ENCODE measurements at regions not wholly inside any gene's neighbourhood (a gene's known extent, or its start where the extent isn't known, plus 50 kb on each side); places are given as distances from the start of the nearest gene placed in this dataset.

DNA sequence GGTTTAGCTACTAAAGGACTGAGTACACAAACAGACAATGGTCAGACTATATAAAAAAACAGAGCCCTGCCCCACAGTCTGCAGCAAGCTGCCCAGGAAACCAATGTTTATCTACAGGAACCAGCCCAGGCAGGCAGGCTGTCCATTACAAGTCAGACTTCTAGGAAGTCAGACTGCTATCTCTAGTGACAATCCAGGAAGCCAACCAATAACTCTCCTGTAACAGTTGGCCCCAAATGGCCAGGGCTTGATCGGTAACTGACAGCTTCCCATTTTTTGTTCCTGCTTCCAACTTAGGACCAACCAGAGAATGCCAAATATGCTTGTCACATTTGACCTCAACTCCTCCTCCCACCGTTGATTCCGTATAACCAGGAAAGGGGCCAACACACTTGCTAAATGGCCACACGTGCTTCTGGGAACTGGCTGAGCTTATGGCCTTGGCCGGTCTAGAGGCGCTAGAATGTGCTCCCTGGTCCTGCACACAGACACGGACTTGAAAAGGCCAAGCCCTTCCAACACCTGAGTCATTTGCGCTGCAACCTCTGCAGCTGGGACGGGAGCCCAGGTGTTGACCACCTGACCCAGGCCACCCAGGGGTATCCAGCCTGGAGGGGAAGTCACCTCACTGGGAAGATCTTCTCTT, 79.6 kb upstream of the CDK20 start:
- Histone ChIP-seq H3K27ac (ENCODE audit: low read depth, low read length) (no peak overlapping the region), H3K4me1 (ENCODE audit: control insufficient read depth, insufficient read depth, low read length) (no peaks in the 10 kb centered on the region), H3K9ac (ENCODE audit: low read length) (no peak overlapping the region), H3K27me3 (ENCODE audit: control insufficient read depth, insufficient read depth, low read length) (no peaks in the 10 kb centered on the region), H3K4me3 (ENCODE audit: low read length) (no peak overlapping the region), H3K36me3 (ENCODE audit: control insufficient read depth, insufficient read depth, low read length) (no peaks in the 10 kb centered on the region)

DNA sequence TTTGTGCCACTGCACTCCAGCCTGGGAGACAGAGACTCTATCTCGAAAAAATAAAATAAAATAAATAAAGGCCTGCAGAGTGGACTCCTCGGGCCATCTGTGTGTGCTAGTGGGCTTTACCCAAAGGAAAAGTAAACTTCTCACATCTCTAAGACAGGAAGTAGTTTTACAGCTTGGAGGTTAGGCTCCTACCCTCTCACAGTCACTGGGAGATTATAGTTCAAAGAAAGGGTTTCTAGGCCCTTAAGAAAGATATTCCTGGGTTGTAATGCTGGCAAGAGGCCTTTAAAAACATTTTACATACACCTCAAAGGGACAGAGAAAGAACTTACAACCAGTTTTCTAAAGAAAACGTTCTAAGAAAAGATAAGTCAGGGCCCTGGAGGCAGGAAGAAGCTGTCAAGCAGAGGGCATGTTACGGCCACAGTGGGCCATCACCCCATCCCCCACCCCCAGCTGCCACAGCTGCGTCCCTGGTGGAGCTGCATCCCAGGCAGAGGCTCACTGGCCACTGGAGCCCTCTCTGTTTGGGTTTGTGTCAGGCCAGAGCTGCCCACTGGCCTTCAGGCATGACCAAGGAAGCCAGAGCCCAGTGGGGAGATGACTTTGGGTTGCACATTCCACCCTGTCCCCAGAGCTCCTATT, 78.1 kb upstream of the CDK20 start:
- Histone ChIP-seq H3K9ac (ENCODE audit: low read length) (no peak overlapping the region), H3K4me1 (ENCODE audit: control insufficient read depth, insufficient read depth, low read length) (no peaks in the 10 kb centered on the region), H3K27me3 (ENCODE audit: control insufficient read depth, insufficient read depth, low read length) (no peaks in the 10 kb centered on the region)

DNA sequence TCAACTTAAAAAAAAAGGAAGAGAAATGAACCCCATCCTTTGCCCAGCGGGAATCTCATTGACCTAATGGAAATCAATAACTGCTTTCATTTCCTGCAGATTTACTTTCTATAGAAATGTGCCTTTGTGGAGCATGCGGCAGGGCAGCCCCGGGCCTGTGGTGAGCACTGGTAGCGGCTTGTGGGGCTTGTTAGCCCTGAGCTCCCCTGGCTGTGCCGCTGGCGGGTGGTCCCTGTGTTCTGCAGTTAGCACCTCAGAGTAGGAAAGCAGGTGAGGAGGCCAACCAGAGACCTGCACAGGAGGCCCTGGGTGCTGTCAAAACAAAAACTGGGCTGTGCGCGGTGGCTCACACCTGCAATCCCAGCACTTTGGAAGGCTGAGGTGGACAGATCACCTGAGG, 76.8 kb upstream of the CDK20 start:
- H3K9ac ChIP-seq (ENCODE audit: low read length) = no peak overlapping the region
- H3K27me3 ChIP-seq (ENCODE audit: control insufficient read depth, insufficient read depth, low read length) = no peaks in the 10 kb centered on the region
- H3K36me3 ChIP-seq (ENCODE audit: control insufficient read depth, insufficient read depth, low read length) = no peaks in the 10 kb centered on the region
- no peak overlapping the region for H3K4me3 ChIP-seq (ENCODE audit: low read length)
- H3K4me1 ChIP-seq (ENCODE audit: control insufficient read depth, insufficient read depth, low read length) = no peaks in the 10 kb centered on the region
- no peak overlapping the region for H3K27ac ChIP-seq (ENCODE audit: low read depth, low read length)

More for the DNA sequence above, 78.1 kb upstream of the CDK20 start:
- no peaks in the 10 kb centered on the region for H3K36me3 ChIP-seq (ENCODE audit: control insufficient read depth, insufficient read depth, low read length)
- no peak overlapping the region for H3K27ac ChIP-seq (ENCODE audit: low read depth, low read length)
- no peak overlapping the region for H3K4me3 ChIP-seq (ENCODE audit: low read length)

DNA sequence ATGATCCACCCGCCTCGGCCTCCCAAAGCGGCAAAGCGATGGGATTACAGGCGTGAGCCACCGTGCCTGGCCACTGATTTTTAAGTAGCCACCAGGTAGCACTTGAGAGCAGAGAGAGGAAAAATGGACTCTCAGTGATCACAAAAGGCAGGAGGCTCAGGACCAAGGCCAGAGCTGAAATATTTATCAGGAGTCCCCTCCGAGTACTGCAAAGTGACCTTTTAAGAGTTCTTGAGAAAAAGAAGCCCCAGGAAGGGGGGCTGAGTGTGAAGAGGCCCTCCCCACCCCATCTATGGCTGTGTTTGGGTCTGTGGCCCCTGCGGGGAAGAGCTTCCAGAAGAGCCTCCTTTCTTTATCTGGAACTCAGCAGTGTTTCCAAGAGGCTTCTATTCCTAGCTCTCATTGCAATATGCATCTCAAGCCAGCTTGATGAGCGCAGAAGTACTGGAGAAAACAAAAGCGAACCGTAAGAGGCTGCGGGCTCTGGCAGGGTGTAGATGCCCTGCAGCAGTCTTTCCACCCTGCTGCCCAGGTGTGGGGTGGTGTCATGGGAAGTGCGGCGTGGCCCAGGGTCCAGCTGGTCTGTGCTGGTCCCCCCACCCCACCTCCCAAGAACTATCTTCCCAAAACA, 75.5 kb upstream of the CDK20 start:
- no peak overlapping the region for H3K4me3 ChIP-seq (ENCODE audit: low read length)
- H3K27me3 ChIP-seq (ENCODE audit: control insufficient read depth, insufficient read depth, low read length) = no peaks in the 10 kb centered on the region

DNA sequence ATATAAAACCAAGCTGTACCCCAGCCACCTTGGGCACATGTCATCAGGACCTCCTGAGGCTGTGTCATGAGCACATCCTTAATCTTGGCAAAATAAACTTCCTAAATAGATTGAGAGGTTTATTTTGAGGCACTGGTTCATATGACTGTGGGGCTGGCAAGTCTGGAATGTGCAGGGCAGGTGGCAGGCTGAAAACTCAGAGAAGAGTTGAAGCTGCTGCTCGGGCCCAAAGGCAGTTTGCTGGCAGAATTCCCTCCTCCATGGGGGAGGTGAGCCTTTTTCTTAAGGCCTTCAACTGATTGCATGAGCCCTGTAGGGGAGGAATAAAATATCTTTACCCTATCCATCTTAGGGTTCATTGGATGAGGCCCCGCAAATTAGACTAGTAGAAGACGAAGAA, 72.2 kb upstream of the CDK20 start:
- no peaks in the 10 kb centered on the region for H3K27me3 ChIP-seq (ENCODE audit: control insufficient read depth, insufficient read depth, low read length)
- H3K4me3 ChIP-seq (ENCODE audit: low read length) = no peak overlapping the region
- H3K9ac ChIP-seq (ENCODE audit: low read length) = no peak overlapping the region
- no peaks in the 10 kb centered on the region for H3K4me1 ChIP-seq (ENCODE audit: control insufficient read depth, insufficient read depth, low read length)
- H3K36me3 ChIP-seq (ENCODE audit: control insufficient read depth, insufficient read depth, low read length) = no peaks in the 10 kb centered on the region
- no peak overlapping the region for H3K27ac ChIP-seq (ENCODE audit: low read depth, low read length)

More for the DNA sequence above, 75.5 kb upstream of the CDK20 start:
- Histone ChIP-seq H3K36me3 (ENCODE audit: control insufficient read depth, insufficient read depth, low read length) (no peaks in the 10 kb centered on the region), H3K4me1 (ENCODE audit: control insufficient read depth, insufficient read depth, low read length) (no peaks in the 10 kb centered on the region), H3K9ac (ENCODE audit: low read length) (no peak overlapping the region), H3K27ac (ENCODE audit: low read depth, low read length) (no peak overlapping the region)

DNA sequence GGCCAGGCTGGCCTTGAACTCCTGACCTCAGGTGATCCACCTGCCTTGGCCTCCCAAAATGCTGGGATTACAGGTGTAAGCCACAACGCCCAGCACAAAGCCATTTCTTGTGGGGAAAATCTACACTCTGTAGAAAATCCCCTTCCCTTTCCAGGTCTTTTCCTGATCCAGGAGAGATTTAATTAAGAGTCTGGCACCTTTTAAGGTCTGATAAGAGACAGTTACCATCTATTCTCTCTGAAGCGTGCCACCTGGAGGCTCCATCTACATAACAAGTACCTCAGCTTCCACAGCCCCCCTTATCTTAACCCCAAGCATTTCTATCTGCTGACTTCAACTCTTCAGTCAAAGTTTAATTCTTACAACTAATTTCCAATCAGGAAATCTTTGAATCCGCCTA, 71.4 kb upstream of the CDK20 start:
- H3K4me1 ChIP-seq (ENCODE audit: control insufficient read depth, insufficient read depth, low read length) = no peaks in the 10 kb centered on the region
- H3K27me3 ChIP-seq (ENCODE audit: control insufficient read depth, insufficient read depth, low read length) = no peaks in the 10 kb centered on the region
- no peak overlapping the region for H3K9ac ChIP-seq (ENCODE audit: low read length)
- H3K36me3 ChIP-seq (ENCODE audit: control insufficient read depth, insufficient read depth, low read length) = no peaks in the 10 kb centered on the region
- H3K27ac ChIP-seq (ENCODE audit: low read depth, low read length) = no peak overlapping the region
- H3K4me3 ChIP-seq (ENCODE audit: low read length) = no peak overlapping the region

DNA sequence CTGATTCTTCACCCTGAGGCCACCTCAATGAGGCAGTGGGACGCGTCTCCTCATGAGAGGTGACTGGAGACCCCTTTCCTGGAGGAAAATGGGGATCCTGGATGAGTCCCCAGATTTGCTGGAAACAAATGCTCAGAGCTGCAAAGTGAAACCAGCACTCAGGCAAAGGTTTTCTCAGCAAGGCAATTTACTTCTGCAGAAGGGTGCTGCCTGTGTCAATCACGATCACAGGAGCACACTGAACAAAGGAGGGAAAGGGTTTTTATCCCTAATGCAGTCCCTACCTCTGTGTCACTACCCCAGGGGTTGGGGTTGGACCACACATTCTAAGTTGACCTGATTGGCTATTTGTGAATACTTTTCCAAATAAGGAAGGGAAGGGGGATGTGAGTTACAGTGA, 69.9 kb upstream of the CDK20 start:
- no peaks in the 10 kb centered on the region for H3K27me3 ChIP-seq (ENCODE audit: control insufficient read depth, insufficient read depth, low read length)
- H3K4me3 ChIP-seq (ENCODE audit: low read length) = no peak overlapping the region

DNA sequence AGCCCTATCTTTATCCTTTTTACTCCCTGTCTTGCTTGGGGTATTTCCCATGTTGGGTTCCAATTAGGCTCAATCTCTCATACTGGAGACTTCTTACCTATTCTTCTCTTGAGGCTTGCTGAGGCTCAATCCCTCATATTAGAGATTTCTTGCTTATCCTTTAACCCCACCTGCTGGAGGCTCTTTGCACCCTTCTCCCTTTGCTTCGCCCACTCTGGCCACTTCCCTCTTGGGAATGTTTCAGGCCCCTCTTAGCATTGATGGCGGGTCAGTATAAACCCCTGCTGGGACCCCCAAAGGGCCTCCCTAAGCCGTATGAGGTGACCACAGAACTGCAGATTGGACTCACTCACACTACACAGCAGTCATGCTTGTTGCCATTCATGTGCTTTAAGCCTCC, 69.3 kb upstream of the CDK20 start:
- H3K27ac ChIP-seq (ENCODE audit: low read depth, low read length) = no peak overlapping the region
- H3K27me3 ChIP-seq (ENCODE audit: control insufficient read depth, insufficient read depth, low read length) = no peaks in the 10 kb centered on the region
- H3K4me1 ChIP-seq (ENCODE audit: control insufficient read depth, insufficient read depth, low read length) = no peaks in the 10 kb centered on the region
- H3K9ac ChIP-seq (ENCODE audit: low read length) = no peak overlapping the region
- H3K4me3 ChIP-seq (ENCODE audit: low read length) = no peak overlapping the region
- H3K36me3 ChIP-seq (ENCODE audit: control insufficient read depth, insufficient read depth, low read length) = no peaks in the 10 kb centered on the region

More for the DNA sequence above, 69.9 kb upstream of the CDK20 start:
- H3K27ac ChIP-seq (ENCODE audit: low read depth, low read length) = no peak overlapping the region
- no peak overlapping the region for H3K9ac ChIP-seq (ENCODE audit: low read length)
- no peaks in the 10 kb centered on the region for H3K36me3 ChIP-seq (ENCODE audit: control insufficient read depth, insufficient read depth, low read length)
- no peaks in the 10 kb centered on the region for H3K4me1 ChIP-seq (ENCODE audit: control insufficient read depth, insufficient read depth, low read length)

DNA sequence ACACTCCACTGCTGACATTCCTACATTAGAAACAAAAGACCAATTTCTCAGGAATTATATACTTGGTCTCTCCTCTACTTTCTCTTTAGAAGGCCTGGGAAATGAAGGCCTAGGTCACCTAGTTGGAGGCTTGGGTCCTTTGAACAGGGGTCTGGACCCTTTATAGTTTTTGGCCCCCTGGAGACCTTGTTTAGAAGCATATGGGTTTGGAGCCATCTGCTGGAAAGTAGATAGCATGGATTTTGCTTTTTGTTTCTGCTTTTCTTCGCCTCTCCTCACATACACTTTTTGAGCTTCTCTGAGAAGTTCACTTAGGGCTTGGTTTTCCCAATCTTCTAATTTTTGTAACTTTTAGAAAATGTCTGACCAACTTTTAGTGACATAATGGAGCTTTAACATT, 67.1 kb upstream of the CDK20 start:
- no peaks in the 10 kb centered on the region for H3K27me3 ChIP-seq (ENCODE audit: control insufficient read depth, insufficient read depth, low read length)
- no peak overlapping the region for H3K9ac ChIP-seq (ENCODE audit: low read length)
- no peak overlapping the region for H3K27ac ChIP-seq (ENCODE audit: low read depth, low read length)
- H3K4me1 ChIP-seq (ENCODE audit: control insufficient read depth, insufficient read depth, low read length) = no peaks in the 10 kb centered on the region
- no peak overlapping the region for H3K4me3 ChIP-seq (ENCODE audit: low read length)
- no peaks in the 10 kb centered on the region for H3K36me3 ChIP-seq (ENCODE audit: control insufficient read depth, insufficient read depth, low read length)

DNA sequence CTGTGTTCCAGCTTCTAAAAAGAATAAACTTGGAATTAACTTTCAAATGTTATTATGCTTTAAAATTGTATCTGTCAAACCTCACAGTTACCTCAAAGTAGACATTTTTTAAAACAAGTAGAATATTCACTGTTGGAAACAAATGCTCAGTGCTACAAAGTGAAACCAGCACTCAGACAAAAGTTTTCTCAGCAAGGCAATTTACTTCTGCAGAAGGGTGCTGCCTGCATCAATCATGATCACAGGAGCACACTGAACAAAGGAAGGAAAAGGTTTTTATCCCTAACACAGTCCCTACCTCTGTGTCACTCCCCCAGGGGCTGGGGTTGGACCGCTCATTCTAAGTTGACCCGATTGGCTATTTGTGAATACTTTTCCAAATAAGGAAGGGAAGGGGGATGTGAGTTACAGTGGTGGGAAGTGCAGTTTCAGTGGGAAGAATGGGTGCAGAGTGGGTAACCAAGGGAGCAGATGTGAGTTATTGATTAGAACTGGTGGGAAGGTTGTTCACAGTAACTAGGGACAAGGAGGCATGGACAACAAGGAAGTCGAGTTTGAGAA, 63.0 kb upstream of the CDK20 start:
- Histone ChIP-seq H3K27ac (ENCODE audit: low read depth, low read length) (no peak overlapping the region), H3K9ac (ENCODE audit: low read length) (no peak overlapping the region)

DNA sequence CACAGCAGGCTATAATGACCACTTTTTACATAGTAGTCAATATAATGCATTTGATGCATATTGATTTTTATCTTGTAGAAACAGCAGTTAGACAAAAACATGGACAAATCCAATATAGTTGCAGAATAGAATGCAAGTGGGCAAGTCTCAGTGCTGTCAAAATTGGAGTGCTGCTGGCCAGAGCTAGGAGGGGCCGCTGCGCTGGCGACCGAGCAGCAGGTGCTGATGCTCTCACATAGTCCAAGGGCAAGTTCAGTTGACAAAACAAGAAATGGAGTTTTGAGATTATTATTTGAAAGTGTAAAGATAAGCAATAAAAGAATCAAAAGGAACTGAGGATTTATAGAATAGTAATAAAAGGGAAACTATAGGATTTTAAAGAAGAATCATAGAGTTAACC, 60.6 kb upstream of the CDK20 start:
- H3K4me1 ChIP-seq (ENCODE audit: control insufficient read depth, insufficient read depth, low read length) = no peaks in the 10 kb centered on the region
- H3K27me3 ChIP-seq (ENCODE audit: control insufficient read depth, insufficient read depth, low read length) = no peaks in the 10 kb centered on the region
- no peak overlapping the region for H3K4me3 ChIP-seq (ENCODE audit: low read length)
- no peak overlapping the region for H3K9ac ChIP-seq (ENCODE audit: low read length)
- no peaks in the 10 kb centered on the region for H3K36me3 ChIP-seq (ENCODE audit: control insufficient read depth, insufficient read depth, low read length)
- H3K27ac ChIP-seq (ENCODE audit: low read depth, low read length) = no peak overlapping the region

More for the DNA sequence above, 63.0 kb upstream of the CDK20 start:
- Histone ChIP-seq H3K36me3 (ENCODE audit: control insufficient read depth, insufficient read depth, low read length) (no peaks in the 10 kb centered on the region), H3K27me3 (ENCODE audit: control insufficient read depth, insufficient read depth, low read length) (no peaks in the 10 kb centered on the region), H3K4me1 (ENCODE audit: control insufficient read depth, insufficient read depth, low read length) (no peaks in the 10 kb centered on the region), H3K4me3 (ENCODE audit: low read length) (no peak overlapping the region)

DNA sequence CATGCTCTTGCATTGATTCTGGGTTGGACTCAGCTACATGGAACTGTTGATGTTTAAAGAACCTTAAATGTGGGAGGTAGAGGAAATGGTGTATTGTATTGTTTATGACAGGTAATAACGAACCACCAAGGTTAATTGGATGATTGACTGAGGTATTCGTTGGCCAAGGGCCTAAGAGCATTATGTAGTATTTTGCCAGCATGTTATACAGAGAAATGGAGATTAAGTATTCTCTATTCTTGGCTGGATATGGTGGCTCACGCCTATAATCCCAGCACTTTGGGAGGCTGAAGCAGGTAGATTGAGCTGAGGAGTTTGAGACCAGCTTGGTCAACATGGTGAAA, 59.0 kb upstream of the CDK20 start:
- H3K4me3 ChIP-seq (ENCODE audit: low read length) = no peak overlapping the region
- no peaks in the 10 kb centered on the region for H3K27me3 ChIP-seq (ENCODE audit: control insufficient read depth, insufficient read depth, low read length)

More for the DNA sequence above, 59.0 kb upstream of the CDK20 start:
- H3K27ac ChIP-seq (ENCODE audit: low read depth, low read length) = no peak overlapping the region
- no peaks in the 10 kb centered on the region for H3K4me1 ChIP-seq (ENCODE audit: control insufficient read depth, insufficient read depth, low read length)
- no peaks in the 10 kb centered on the region for H3K36me3 ChIP-seq (ENCODE audit: control insufficient read depth, insufficient read depth, low read length)
- H3K9ac ChIP-seq (ENCODE audit: low read length) = no peak overlapping the region
